ENCODE measurements at regions not wholly inside any gene's neighbourhood (a gene's known extent, or its start where the extent isn't known, plus 50 kb on each side); places are given as distances from the start of the nearest gene placed in this dataset.

DNA sequence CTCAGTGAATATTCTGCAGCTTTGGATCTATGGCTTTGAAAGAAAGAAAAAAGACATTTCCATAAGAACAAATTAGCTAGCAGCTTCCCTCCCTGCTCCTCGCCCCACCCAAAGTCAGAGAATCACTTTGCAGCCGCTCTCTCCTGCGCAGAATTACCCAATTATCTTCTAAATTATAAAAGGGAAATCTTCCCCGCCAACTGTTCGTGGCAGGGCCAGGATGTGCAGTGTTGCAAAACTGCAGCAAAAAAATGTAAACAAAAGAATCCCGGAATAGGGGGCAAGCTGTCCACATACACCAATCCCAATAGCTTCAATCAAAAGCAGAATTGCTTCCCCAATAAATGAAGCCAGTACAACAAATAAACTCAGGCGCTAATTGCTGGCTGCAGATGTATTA, 510.6 kb downstream of the RBFOX1 start:
- no peak for TF ChIP-seq USF1 (IDR thresholded peaks at IDR 0.05)
- TF ChIP-seq FOXM1 (IDR thresholded peaks at IDR 0.05; ENCODE audit: borderline replicate concordance, low read depth), result no peak
- TF ChIP-seq TCF12 (IDR thresholded peaks at IDR 0.05; ENCODE audit: low read depth), result no peak
- no peak for TF ChIP-seq REST (IDR thresholded peaks at IDR 0.05; ENCODE audit: low read depth)
- no peak for TF ChIP-seq CEBPB (IDR thresholded peaks at IDR 0.05)
- TF ChIP-seq ZBTB7A (IDR thresholded peaks at IDR 0.05; ENCODE audit: low read depth), result no peak
- TF ChIP-seq EP300 (IDR thresholded peaks at IDR 0.05; ENCODE audit: borderline replicate concordance), result no peak
- TF ChIP-seq, protein P1, sequence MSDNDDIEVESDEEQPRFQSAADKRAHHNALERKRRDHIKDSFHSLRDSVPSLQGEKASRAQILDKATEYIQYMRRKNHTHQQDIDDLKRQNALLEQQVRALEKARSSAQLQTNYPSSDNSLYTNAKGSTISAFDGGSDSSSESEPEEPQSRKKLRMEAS (IDR thresholded peaks at IDR 0.05), result no peak
- no peak for TF ChIP-seq TEAD4 (IDR thresholded peaks at IDR 0.05)
- no peak for TF ChIP-seq NFIC (IDR thresholded peaks at IDR 0.05)
- no peak for TF ChIP-seq TAF1 (IDR thresholded peaks at IDR 0.05; ENCODE audit: low read depth)
- no peak for TF ChIP-seq EGR1 (IDR thresholded peaks at IDR 0.05)

DNA sequence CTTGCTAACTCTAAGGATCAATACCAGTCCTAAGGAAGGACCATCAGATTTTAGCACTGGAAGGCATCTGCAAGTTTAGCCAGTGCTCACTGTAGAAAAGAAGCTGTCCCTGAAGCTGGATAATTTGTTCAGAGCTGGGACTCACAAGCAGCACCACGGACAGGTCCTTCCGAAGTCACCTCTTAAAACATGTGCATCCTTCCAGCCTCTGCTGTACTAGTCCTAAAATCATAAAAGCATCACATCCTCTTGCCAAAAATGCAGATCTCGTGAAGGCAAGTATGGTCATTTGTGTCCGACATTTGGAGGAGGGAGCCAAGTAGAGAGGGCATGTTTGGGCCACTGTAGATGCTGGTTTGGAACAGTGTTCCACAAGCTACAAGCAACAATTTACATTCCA, 506.9 kb downstream of the RBFOX1 start:
- TF ChIP-seq TCF12 (IDR thresholded peaks at IDR 0.05; ENCODE audit: low read depth), result no peak
- TF ChIP-seq REST (IDR thresholded peaks at IDR 0.05; ENCODE audit: low read depth), result peak; percentile 58; the same call in 1 of the 2 replicates

- TF ChIP-seq REST (IDR thresholded peaks at IDR 0.05; ENCODE audit: low read depth), result no peak
- TF ChIP-seq NFIC (IDR thresholded peaks at IDR 0.05), result no peak
- no peak for TF ChIP-seq RAD21 (IDR thresholded peaks at IDR 0.05; ENCODE audit: low read depth)
- no peak for TF ChIP-seq YY1 (IDR thresholded peaks at IDR 0.05; ENCODE audit: low read depth)
- no peak for TF ChIP-seq TAF1 (IDR thresholded peaks at IDR 0.05; ENCODE audit: low read depth)
- TF ChIP-seq USF1 (IDR thresholded peaks at IDR 0.05), result no peak
- TF ChIP-seq TCF12 (IDR thresholded peaks at IDR 0.05; ENCODE audit: low read depth), result no peak
- TF ChIP-seq CREB1 (IDR thresholded peaks at IDR 0.05; ENCODE audit: low read depth), result no peak
- TF ChIP-seq, protein P1 (IDR thresholded peaks at IDR 0.05), result no peak
- TF ChIP-seq CEBPB (IDR thresholded peaks at IDR 0.05), result no peak
- TF ChIP-seq EGR1 (IDR thresholded peaks at IDR 0.05), result no peak
- no peak for TF ChIP-seq TEAD4 (IDR thresholded peaks at IDR 0.05)
- TF ChIP-seq EP300 (IDR thresholded peaks at IDR 0.05; ENCODE audit: borderline replicate concordance), result no peak
- TF ChIP-seq FOXM1 (IDR thresholded peaks at IDR 0.05; ENCODE audit: borderline replicate concordance, low read depth), result no peak
- no peak for TF ChIP-seq ZBTB7A (IDR thresholded peaks at IDR 0.05; ENCODE audit: low read depth)
These were observed 502.3 kb downstream of the RBFOX1 start for GRCh38 chr16:7834771-7835431.

DNA sequence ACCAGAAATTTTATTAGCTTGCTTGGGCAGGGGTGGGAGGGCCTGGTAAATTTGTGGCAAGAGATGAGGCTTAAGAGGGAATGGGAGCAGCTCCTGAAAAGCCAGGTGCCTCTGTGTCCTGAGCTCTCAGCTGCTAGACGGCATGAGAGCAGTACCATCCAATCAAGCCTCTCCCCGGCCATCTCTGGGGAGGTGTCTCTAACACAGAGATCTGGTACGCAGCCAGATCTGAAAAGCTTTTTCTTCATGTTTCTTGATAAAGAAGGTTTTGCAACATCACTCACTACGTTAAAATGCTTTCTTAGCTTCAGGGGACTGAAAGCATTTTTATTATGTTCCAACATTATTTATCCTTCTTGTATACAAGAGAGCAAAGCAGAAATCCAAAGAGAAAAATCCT, 488.2 kb downstream of the RBFOX1 start:
- TF ChIP-seq NFIC (IDR thresholded peaks at IDR 0.05) (no peak), TAF1 (IDR thresholded peaks at IDR 0.05; ENCODE audit: low read depth) (no peak), EGR1 (IDR thresholded peaks at IDR 0.05) (no peak), FOXM1 (IDR thresholded peaks at IDR 0.05; ENCODE audit: borderline replicate concordance, low read depth) (no peak), TCF12 (IDR thresholded peaks at IDR 0.05; ENCODE audit: low read depth) (no peak), REST (IDR thresholded peaks at IDR 0.05; ENCODE audit: low read depth) (no peak), USF1 (IDR thresholded peaks at IDR 0.05) (no peak), CREB1 (IDR thresholded peaks at IDR 0.05; ENCODE audit: low read depth) (no peak)

Data from Ishikawa (cell line).